ENCODE measurements at regions not wholly inside any gene's neighbourhood (a gene's known extent, or its start where the extent isn't known, plus 50 kb on each side); places are given as distances from the start of the nearest gene placed in this dataset.

GRCh38 chr2:221243771-221244170 is 328.3 kb downstream of the EPHA4 start:
- TF ChIP-seq CTCF (IDR thresholded peaks at IDR 0.05; ENCODE audit: insufficient read depth, low read length, poor library complexity, severe bottlenecking), result no peak
- Histone ChIP-seq H3K36me3 (ENCODE audit: control insufficient read depth, insufficient read depth, low read length) (no peaks in the 10 kb centered on the region), H3K27me3 (ENCODE audit: control insufficient read depth, insufficient read depth, low read length) (no peaks in the 10 kb centered on the region)

GRCh38 chr2:221245045-221245444 is 327.1 kb downstream of the EPHA4 start:
- no peak overlapping the region for H3K4me3 ChIP-seq (ENCODE audit: low read depth, low read length)
- H3K27me3 ChIP-seq (ENCODE audit: control insufficient read depth, insufficient read depth, low read length), result no peaks in the 10 kb centered on the region
- no peak for TF ChIP-seq CTCF (IDR thresholded peaks at IDR 0.05; ENCODE audit: insufficient read depth, low read length, poor library complexity, severe bottlenecking)
- no peak for DNase-seq (ENCODE audit: low read depth)
- H3K36me3 ChIP-seq (ENCODE audit: control insufficient read depth, insufficient read depth, low read length), result no peaks in the 10 kb centered on the region

More at GRCh38 chr2:221243771-221244170, 328.3 kb downstream of the EPHA4 start:
- H3K4me3 ChIP-seq (ENCODE audit: low read depth, low read length), result no peak overlapping the region
- no peak for DNase-seq (ENCODE audit: low read depth)

- no peaks in the 10 kb centered on the region for H3K36me3 ChIP-seq (ENCODE audit: control insufficient read depth, insufficient read depth, low read length)
- DNase-seq (ENCODE audit: low read depth), result no peak
- no peak for TF ChIP-seq CTCF (IDR thresholded peaks at IDR 0.05; ENCODE audit: insufficient read depth, low read length, poor library complexity, severe bottlenecking)
- H3K27me3 ChIP-seq (ENCODE audit: control insufficient read depth, insufficient read depth, low read length), result no peaks in the 10 kb centered on the region
- no peak overlapping the region for H3K4me3 ChIP-seq (ENCODE audit: low read depth, low read length)
These were observed 326.3 kb downstream of the EPHA4 start for GRCh38 chr2:221245772-221246171.

- Histone ChIP-seq H3K27me3 (ENCODE audit: control insufficient read depth, insufficient read depth, low read length) (no peaks in the 10 kb centered on the region), H3K36me3 (ENCODE audit: control insufficient read depth, insufficient read depth, low read length) (no peaks in the 10 kb centered on the region), H3K4me3 (ENCODE audit: low read depth, low read length) (no peak overlapping the region)
- DNase-seq (ENCODE audit: low read depth), result no peak
- TF ChIP-seq CTCF (IDR thresholded peaks at IDR 0.05; ENCODE audit: insufficient read depth, low read length, poor library complexity, severe bottlenecking), result no peak
These were observed 317.8 kb downstream of the EPHA4 start for GRCh38 chr2:221254299-221254698.

- Histone ChIP-seq H3K4me3 (ENCODE audit: low read depth, low read length) (no peak overlapping the region), H3K36me3 (ENCODE audit: control insufficient read depth, insufficient read depth, low read length) (no peaks in the 10 kb centered on the region), H3K27me3 (ENCODE audit: control insufficient read depth, insufficient read depth, low read length) (no peaks in the 10 kb centered on the region)
- DNase-seq (ENCODE audit: low read depth), result no peak
- no peak for TF ChIP-seq CTCF (IDR thresholded peaks at IDR 0.05; ENCODE audit: insufficient read depth, low read length, poor library complexity, severe bottlenecking)
These were observed 316.2 kb downstream of the EPHA4 start for GRCh38 chr2:221255862-221256261.

GRCh38 chr2:221258464-221258863 is 313.6 kb downstream of the EPHA4 start:
- no peak for DNase-seq (ENCODE audit: low read depth)
- no peak for TF ChIP-seq CTCF (IDR thresholded peaks at IDR 0.05; ENCODE audit: insufficient read depth, low read length, poor library complexity, severe bottlenecking)
- Histone ChIP-seq H3K36me3 (ENCODE audit: control insufficient read depth, insufficient read depth, low read length) (no peaks in the 10 kb centered on the region), H3K4me3 (ENCODE audit: low read depth, low read length) (no peak overlapping the region), H3K27me3 (ENCODE audit: control insufficient read depth, insufficient read depth, low read length) (no peaks in the 10 kb centered on the region)

Data from kidney epithelial cell (primary cell).